Breast epithelium (tissue), 3 donors: ENCODE measurements at regions not wholly inside any gene's neighbourhood (a gene's known extent, or its start where the extent isn't known, plus 50 kb on each side); places are given as distances from the start of the nearest gene placed in this dataset.

Source experiments
- CTCF ChIP-seq, 3 donors: fragments of 450-650 bp; IDR thresholded peaks; one replicate each; pipeline ENCODE4 v1.5.1; 2016 to 2017; ENCODE audit warnings: antibody characterized with exemption in 3 of 3, mild to moderate bottlenecking in 3 of 3, moderate library complexity in 3 of 3
- POLR2A ChIP-seq: fragments of 450-650 bp; IDR thresholded peaks from one replicate; pipeline ENCODE4 v1.6.1; 2016; ENCODE audit warnings: antibody characterized with exemption, mild to moderate bottlenecking, moderate library complexity

- TF ChIP-seq CTCF (IDR thresholded peaks at IDR 0.05): no peak
- no peak for TF ChIP-seq POLR2A
Observed at GRCh38 chr14:61153431-61153830, 127.7 kb downstream of the TMEM30B start.
